ENCODE measurements at regions not wholly inside any gene's neighbourhood (a gene's known extent, or its start where the extent isn't known, plus 50 kb on each side); places are given as distances from the start of the nearest gene placed in this dataset.

DNA sequence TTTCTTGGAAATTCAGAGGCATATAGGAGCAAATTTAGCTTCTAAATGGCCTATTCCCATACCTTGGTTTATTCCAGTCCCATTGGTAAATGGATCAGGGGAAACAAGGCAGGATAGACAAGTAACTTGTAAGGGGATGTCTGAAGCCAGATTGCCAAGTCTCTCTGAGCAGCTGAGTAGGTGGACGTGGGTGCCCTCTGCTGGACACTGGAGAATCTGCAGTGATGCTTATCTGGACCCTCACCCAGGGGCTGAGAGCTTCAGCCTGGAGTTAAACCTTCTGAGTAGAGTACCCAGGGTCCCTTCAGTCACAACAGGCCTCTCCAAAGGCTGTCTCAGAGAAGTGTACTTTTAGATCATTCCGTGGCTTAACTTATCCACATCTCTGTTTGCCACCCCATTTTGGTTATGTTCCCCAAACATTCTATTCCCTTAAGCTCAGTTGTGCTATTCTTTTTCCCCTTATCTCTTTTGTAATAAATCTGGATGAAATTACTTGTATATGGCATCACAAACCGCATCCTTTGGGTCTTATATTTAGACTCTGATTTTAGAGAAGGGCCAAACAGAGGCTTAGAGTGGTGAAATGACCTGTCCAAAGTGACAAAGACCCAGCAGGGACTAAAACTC is 218.3 kb upstream of the GLRA1 start:
- TF ChIP-seq ZFP30 (CRISPR knock-in tag; IDR thresholded peaks at IDR 0.05) (no peak), BACH2 (CRISPR knock-in tag; IDR thresholded peaks at IDR 0.05; ENCODE audit: borderline replicate concordance) (no peak), ISL1 (CRISPR knock-in tag; IDR thresholded peaks at IDR 0.05) (no peak), ZC3H10 (CRISPR knock-in tag; IDR thresholded peaks at IDR 0.05) (no peak), ARNTL (CRISPR knock-in tag; IDR thresholded peaks at IDR 0.05; ENCODE audit: borderline replicate concordance, low read depth) (no peak), ZNF8 (CRISPR knock-in tag; IDR thresholded peaks at IDR 0.05) (no peak), ZFP3 (CRISPR knock-in tag; IDR thresholded peaks at IDR 0.05) (no peak), GLIS3 (CRISPR knock-in tag; IDR thresholded peaks at IDR 0.05) (no peak), TOX (CRISPR knock-in tag; IDR thresholded peaks at IDR 0.05; ENCODE audit: borderline replicate concordance) (no peak)
- TF ChIP-seq, protein P1, sequence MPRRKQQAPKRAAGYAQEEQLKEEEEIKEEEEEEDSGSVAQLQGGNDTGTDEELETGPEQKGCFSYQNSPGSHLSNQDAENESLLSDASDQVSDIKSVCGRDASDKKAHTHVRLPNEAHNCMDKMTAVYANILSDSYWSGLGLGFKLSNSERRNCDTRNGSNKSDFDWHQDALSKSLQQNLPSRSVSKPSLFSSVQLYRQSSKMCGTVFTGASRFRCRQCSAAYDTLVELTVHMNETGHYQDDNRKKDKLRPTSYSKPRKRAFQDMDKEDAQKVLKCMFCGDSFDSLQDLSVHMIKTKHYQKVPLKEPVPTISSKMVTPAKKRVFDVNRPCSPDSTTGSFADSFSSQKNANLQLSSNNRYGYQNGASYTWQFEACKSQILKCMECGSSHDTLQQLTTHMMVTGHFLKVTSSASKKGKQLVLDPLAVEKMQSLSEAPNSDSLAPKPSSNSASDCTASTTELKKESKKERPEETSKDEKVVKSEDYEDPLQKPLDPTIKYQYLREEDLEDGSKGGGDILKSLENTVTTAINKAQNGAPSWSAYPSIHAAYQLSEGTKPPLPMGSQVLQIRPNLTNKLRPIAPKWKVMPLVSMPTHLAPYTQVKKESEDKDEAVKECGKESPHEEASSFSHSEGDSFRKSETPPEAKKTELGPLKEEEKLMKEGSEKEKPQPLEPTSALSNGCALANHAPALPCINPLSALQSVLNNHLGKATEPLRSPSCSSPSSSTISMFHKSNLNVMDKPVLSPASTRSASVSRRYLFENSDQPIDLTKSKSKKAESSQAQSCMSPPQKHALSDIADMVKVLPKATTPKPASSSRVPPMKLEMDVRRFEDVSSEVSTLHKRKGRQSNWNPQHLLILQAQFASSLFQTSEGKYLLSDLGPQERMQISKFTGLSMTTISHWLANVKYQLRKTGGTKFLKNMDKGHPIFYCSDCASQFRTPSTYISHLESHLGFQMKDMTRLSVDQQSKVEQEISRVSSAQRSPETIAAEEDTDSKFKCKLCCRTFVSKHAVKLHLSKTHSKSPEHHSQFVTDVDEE (CRISPR knock-in tag; IDR thresholded peaks at IDR 0.05), result no peak
- TF ChIP-seq, protein P2, sequence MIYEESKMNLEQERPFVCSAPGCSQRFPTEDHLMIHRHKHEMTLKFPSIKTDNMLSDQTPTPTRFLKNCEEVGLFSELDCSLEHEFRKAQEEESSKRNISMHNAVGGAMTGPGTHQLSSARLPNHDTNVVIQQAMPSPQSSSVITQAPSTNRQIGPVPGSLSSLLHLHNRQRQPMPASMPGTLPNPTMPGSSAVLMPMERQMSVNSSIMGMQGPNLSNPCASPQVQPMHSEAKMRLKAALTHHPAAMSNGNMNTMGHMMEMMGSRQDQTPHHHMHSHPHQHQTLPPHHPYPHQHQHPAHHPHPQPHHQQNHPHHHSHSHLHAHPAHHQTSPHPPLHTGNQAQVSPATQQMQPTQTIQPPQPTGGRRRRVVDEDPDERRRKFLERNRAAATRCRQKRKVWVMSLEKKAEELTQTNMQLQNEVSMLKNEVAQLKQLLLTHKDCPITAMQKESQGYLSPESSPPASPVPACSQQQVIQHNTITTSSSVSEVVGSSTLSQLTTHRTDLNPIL (CRISPR knock-in tag; IDR thresholded peaks at IDR 0.05; ENCODE audit: low read depth), result no peak
- TF ChIP-seq, protein P3, sequence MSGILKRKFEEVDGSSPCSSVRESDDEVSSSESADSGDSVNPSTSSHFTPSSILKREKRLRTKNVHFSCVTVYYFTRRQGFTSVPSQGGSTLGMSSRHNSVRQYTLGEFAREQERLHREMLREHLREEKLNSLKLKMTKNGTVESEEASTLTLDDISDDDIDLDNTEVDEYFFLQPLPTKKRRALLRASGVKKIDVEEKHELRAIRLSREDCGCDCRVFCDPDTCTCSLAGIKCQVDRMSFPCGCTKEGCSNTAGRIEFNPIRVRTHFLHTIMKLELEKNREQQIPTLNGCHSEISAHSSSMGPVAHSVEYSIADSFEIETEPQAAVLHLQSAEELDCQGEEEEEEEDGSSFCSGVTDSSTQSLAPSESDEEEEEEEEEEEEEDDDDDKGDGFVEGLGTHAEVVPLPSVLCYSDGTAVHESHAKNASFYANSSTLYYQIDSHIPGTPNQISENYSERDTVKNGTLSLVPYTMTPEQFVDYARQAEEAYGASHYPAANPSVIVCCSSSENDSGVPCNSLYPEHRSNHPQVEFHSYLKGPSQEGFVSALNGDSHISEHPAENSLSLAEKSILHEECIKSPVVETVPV (CRISPR knock-in tag; IDR thresholded peaks at IDR 0.05), result no peak
- peak; percentile 96 for ATAC-seq

DNA sequence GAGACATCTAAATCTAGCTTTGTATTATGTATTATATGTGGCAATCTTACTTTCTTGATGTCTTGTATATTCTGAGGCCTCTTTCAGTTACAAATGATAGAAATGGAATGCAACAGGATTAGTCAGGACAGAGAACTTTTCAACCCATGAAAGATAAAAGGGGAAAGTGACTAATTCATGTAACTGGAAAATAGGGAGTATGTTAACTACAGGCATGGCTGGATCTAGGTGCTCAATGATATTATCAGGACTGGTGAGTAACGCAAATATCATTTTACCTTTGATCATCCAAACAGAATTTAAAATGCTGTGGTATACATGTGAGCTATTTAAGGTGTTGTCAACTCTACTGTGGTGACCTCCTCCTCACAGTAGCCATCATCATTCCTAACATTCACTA is 215.7 kb upstream of the GLRA1 start:
- no peak for ATAC-seq
- no peak for TF ChIP-seq ISL1 (CRISPR knock-in tag; IDR thresholded peaks at IDR 0.05)
- TF ChIP-seq, protein P1 (CRISPR knock-in tag; IDR thresholded peaks at IDR 0.05), result no peak
- TF ChIP-seq ESRRG (CRISPR knock-in tag; IDR thresholded peaks at IDR 0.05), result no peak
- TF ChIP-seq ZNF8 (CRISPR knock-in tag; IDR thresholded peaks at IDR 0.05), result no peak
- no peak for TF ChIP-seq ZC3H10 (CRISPR knock-in tag; IDR thresholded peaks at IDR 0.05)
- no peak for TF ChIP-seq TOX (CRISPR knock-in tag; IDR thresholded peaks at IDR 0.05; ENCODE audit: borderline replicate concordance)
- TF ChIP-seq, protein P3 (CRISPR knock-in tag; IDR thresholded peaks at IDR 0.05), result no peak
- no peak for TF ChIP-seq BACH2 (CRISPR knock-in tag; IDR thresholded peaks at IDR 0.05; ENCODE audit: borderline replicate concordance)
- TF ChIP-seq, protein P2 (CRISPR knock-in tag; IDR thresholded peaks at IDR 0.05; ENCODE audit: low read depth), result no peak
- TF ChIP-seq, protein P4, sequence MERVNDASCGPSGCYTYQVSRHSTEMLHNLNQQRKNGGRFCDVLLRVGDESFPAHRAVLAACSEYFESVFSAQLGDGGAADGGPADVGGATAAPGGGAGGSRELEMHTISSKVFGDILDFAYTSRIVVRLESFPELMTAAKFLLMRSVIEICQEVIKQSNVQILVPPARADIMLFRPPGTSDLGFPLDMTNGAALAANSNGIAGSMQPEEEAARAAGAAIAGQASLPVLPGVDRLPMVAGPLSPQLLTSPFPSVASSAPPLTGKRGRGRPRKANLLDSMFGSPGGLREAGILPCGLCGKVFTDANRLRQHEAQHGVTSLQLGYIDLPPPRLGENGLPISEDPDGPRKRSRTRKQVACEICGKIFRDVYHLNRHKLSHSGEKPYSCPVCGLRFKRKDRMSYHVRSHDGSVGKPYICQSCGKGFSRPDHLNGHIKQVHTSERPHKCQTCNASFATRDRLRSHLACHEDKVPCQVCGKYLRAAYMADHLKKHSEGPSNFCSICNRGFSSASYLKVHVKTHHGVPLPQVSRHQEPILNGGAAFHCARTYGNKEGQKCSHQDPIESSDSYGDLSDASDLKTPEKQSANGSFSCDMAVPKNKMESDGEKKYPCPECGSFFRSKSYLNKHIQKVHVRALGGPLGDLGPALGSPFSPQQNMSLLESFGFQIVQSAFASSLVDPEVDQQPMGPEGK (CRISPR knock-in tag; IDR thresholded peaks at IDR 0.05; ENCODE audit: borderline replicate concordance), result no peak
- no peak for TF ChIP-seq OSR1 (CRISPR knock-in tag; IDR thresholded peaks at IDR 0.05)
- no peak for TF ChIP-seq PPARA (CRISPR knock-in tag; IDR thresholded peaks at IDR 0.05; ENCODE audit: borderline replicate concordance)
- TF ChIP-seq ZNF565 (CRISPR knock-in tag; conservative IDR thresholded peaks at IDR 0.05; ENCODE audit: low read depth), result no peak
- no peak for TF ChIP-seq RARB (CRISPR knock-in tag; IDR thresholded peaks at IDR 0.05)
- TF ChIP-seq GLIS3 (CRISPR knock-in tag; IDR thresholded peaks at IDR 0.05), result no peak
- TF ChIP-seq, protein P5, sequence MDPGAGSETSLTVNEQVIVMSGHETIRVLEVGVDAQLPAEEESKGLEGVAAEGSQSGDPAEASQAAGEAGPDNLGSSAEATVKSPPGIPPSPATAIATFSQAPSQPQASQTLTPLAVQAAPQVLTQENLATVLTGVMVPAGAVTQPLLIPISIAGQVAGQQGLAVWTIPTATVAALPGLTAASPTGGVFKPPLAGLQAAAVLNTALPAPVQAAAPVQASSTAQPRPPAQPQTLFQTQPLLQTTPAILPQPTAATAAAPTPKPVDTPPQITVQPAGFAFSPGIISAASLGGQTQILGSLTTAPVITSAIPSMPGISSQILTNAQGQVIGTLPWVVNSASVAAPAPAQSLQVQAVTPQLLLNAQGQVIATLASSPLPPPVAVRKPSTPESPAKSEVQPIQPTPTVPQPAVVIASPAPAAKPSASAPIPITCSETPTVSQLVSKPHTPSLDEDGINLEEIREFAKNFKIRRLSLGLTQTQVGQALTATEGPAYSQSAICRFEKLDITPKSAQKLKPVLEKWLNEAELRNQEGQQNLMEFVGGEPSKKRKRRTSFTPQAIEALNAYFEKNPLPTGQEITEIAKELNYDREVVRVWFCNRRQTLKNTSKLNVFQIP (CRISPR knock-in tag; IDR thresholded peaks at IDR 0.05; ENCODE audit: borderline replicate concordance, low read depth), result no peak
- TF ChIP-seq TCF4 (CRISPR knock-in tag; IDR thresholded peaks at IDR 0.05; ENCODE audit: borderline replicate concordance), result no peak
- TF ChIP-seq ARNTL (CRISPR knock-in tag; IDR thresholded peaks at IDR 0.05; ENCODE audit: borderline replicate concordance, low read depth), result no peak
- TF ChIP-seq ZFP30 (CRISPR knock-in tag; IDR thresholded peaks at IDR 0.05), result no peak
- TF ChIP-seq ZNF70 (CRISPR knock-in tag; IDR thresholded peaks at IDR 0.05), result no peak
